ENCODE measurements at regions not wholly inside any gene's neighbourhood (a gene's known extent, or its start where the extent isn't known, plus 50 kb on each side); places are given as distances from the start of the nearest gene placed in this dataset.

- TF ChIP-seq, protein P1, sequence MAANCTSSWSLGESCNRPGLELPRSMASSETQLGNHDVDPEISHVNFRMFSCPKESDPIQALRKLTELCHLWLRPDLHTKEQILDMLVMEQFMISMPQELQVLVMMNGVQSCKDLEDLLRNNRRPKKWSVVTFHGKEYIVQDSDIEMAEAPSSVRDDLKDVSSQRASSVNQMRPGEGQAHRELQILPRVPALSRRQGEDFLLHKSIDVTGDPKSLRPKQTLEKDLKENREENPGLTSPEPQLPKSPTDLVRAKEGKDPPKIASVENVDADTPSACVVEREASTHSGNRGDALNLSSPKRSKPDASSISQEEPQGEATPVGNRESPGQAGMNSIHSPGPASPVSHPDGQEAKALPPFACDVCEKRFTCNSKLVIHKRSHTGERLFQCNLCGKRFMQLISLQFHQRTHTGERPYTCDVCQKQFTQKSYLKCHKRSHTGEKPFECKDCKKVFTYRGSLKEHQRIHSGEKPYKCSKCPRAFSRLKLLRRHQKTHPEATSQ (CRISPR knock-in tag; IDR thresholded peaks at IDR 0.05; ENCODE audit: borderline replicate concordance), result no peak
- TF ChIP-seq TEAD3 (CRISPR knock-in tag; optimal IDR thresholded peaks at IDR 0.05; ENCODE audit: borderline replicate concordance) (no peak), RBAK (CRISPR knock-in tag; IDR thresholded peaks at IDR 0.05) (no peak), TCF7L2 (IDR thresholded peaks at IDR 0.05; ENCODE audit: low read depth, low read length) (no peak), GFI1 (CRISPR knock-in tag; IDR thresholded peaks at IDR 0.05; ENCODE audit: borderline replicate concordance) (no peak)
- TF ChIP-seq, protein P2, sequence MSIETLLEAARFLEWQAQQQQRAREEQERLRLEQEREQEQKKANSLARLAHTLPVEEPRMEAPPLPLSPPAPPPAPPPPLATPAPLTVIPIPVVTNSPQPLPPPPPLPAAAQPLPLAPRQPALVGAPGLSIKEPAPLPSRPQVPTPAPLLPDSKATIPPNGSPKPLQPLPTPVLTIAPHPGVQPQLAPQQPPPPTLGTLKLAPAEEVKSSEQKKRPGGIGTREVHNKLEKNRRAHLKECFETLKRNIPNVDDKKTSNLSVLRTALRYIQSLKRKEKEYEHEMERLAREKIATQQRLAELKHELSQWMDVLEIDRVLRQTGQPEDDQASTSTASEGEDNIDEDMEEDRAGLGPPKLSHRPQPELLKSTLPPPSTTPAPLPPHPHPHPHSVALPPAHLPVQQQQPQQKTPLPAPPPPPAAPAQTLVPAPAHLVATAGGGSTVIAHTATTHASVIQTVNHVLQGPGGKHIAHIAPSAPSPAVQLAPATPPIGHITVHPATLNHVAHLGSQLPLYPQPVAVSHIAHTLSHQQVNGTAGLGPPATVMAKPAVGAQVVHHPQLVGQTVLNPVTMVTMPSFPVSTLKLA (IDR thresholded peaks at IDR 0.05), result no peak
Measured at GRCh38 chr11:104443387-104443786, 279.4 kb upstream of the PDGFD start (continued).

DNA sequence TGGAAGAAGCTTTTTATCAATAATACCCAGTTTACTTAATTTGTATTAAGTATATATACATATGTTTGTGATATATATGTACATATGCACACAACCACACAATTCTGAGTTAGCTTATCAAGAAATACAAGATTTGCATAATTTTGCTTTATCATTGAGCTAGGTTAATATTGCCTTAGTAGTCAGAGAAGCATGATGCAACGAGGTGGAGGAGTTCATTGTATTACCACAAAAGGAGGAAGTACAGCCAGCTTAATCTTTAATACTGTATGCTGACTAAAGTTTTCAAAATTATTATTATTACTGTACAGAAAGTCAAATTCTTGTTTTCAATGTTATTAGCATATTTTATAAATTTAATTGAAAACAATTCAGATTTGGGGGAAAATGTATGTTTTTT lies 278.4 kb upstream of the PDGFD start:
- H3K4me3 ChIP-seq (replicated peaks in 1 of 3; ENCODE audit: insufficient read depth in 1 of 3, low read depth in 2 of 3, low read length in 3 of 3), result no peak overlapping the region
- DNase-seq (ENCODE audit: low spot score) (no peak), FAIRE-seq (no peak), ATAC-seq (no peak)
- H3K36me3 ChIP-seq (replicated peaks in 1 of 2; ENCODE audit: control insufficient read depth in 1 of 2, insufficient read depth in 2 of 2, low read length in 2 of 2), result no peaks in the 10 kb centered on the region
- no peaks in the 10 kb centered on the region for H4K20me1 ChIP-seq (ENCODE audit: insufficient read depth, low read length)
- H2AFZ ChIP-seq (ENCODE audit: low read length), result no peak overlapping the region
- no peaks in the 10 kb centered on the region for H3K27me3 ChIP-seq (ENCODE audit: control insufficient read depth in 1 of 2, insufficient read depth in 2 of 2, low read length in 2 of 2)
- ChIA-PET POLR2A (no interaction called here), CTCF (ENCODE audit: low intra/inter-chr PET ratio, low total read pairs) (no interaction called here)
- no peak overlapping the region for H3K4me2 ChIP-seq (ENCODE audit: low read depth, low read length)
- H3K9ac ChIP-seq (ENCODE audit: insufficient read depth, low read depth, low read length), result no peak overlapping the region
- H3K4me1 ChIP-seq (ENCODE audit: insufficient read depth, low read length), result no peaks in the 10 kb centered on the region
- in situ Hi-C loops (cut with HindIII; ENCODE audit: extremely low pct_ligation_motif_present, low pct_unique_long_range_greater_than_20kb), result no loop called here
- 0% methylated on average over 1 of the region's 1 CpG for WGBS (ENCODE audit: low lambda C conversion rate)
- no peak overlapping the region for H3K27ac ChIP-seq (ENCODE audit: extremely low read length, insufficient read depth, low read length)
- intact Hi-C loops (cut with micrococcal nuclease; ENCODE audit: unreplicated experiment), result no loop called here
- H3K9me3 ChIP-seq (ENCODE audit: low read length), result no peaks in the 10 kb centered on the region
- no peaks in the 10 kb centered on the region for H3K79me2 ChIP-seq (ENCODE audit: insufficient read depth, low read length)
- no TSS peak for BruUV-seq (replicated peaks)
- TF ChIP-seq NR2F1 (CRISPR knock-in tag; IDR thresholded peaks at IDR 0.05) (no peak), SNAPC4 (CRISPR knock-in tag; IDR thresholded peaks at IDR 0.05) (no peak), CCDC6 (CRISPR knock-in tag; IDR thresholded peaks at IDR 0.05) (no peak), RAD51 (IDR thresholded peaks at IDR 0.05; ENCODE audit: borderline replicate concordance) (no peak), ZNF674 (CRISPR knock-in tag; IDR thresholded peaks at IDR 0.05; ENCODE audit: low read depth) (no peak), ZNF816 (CRISPR knock-in tag; IDR thresholded peaks at IDR 0.05; ENCODE audit: borderline replicate concordance) (no peak), ZNF790 (CRISPR knock-in tag; IDR thresholded peaks at IDR 0.05; ENCODE audit: borderline replicate concordance) (no peak), ZNF24 (IDR thresholded peaks at IDR 0.05) (no peak), TBX3 (IDR thresholded peaks at IDR 0.05; ENCODE audit: borderline replicate concordance) (no peak), ZNF576 (CRISPR knock-in tag; IDR thresholded peaks at IDR 0.05) (no peak), NBN (conservative IDR thresholded peaks at IDR 0.05) (no peak), IRF2 (CRISPR knock-in tag; IDR thresholded peaks at IDR 0.05) (no peak)
